ENCODE measurements at regions not wholly inside any gene's neighbourhood (a gene's known extent, or its start where the extent isn't known, plus 50 kb on each side); places are given as distances from the start of the nearest gene placed in this dataset.

GRCh38 chr9:28688172-28688571 is 1114.9 kb upstream of the C9orf72 start (continued):
- TF ChIP-seq RBBP5 (conservative IDR thresholded peaks at IDR 0.05): no peak
- TF ChIP-seq ZBTB33 (IDR thresholded peaks at IDR 0.05): no peak
- TF ChIP-seq HDGF (IDR thresholded peaks at IDR 0.05): no peak
- TF ChIP-seq TARDBP (IDR thresholded peaks at IDR 0.05; ENCODE audit: borderline replicate concordance): no peak
- TF ChIP-seq BMI1 (IDR thresholded peaks at IDR 0.05; ENCODE audit: borderline replicate concordance): no peak
- no peak for TF ChIP-seq RELB (IDR thresholded peaks at IDR 0.05; ENCODE audit: low read depth)
- no peak for TF ChIP-seq MEF2B (IDR thresholded peaks at IDR 0.05; ENCODE audit: partially characterized antibody, poor library complexity, severe bottlenecking)

GRCh38 chr9:28692012-28692411 is 1118.7 kb upstream of the C9orf72 start:
- ATAC-seq (no peak), FAIRE-seq (no peak), DNase-seq (ENCODE audit: low read depth, low spot score) (no peak)
- Histone ChIP-seq H3K79me2 (ENCODE audit: control insufficient read depth, insufficient read depth, low read length) (no peaks in the 10 kb centered on the region), H2AFZ (ENCODE audit: control insufficient read depth, low read depth, low read length) (no peak overlapping the region), H3K4me1 (ENCODE audit: control insufficient read depth, insufficient read depth, low read length) (no peaks in the 10 kb centered on the region), H3K4me3 (no peak overlapping the region), H3K4me2 (ENCODE audit: control insufficient read depth, insufficient read depth) (no peak overlapping the region), H3K27me3 (replicated peaks in 1 of 2; ENCODE audit: control insufficient read depth in 2 of 2, insufficient read depth in 2 of 2, low read length in 1 of 2) (no peaks in the 10 kb centered on the region), H3K36me3 (ENCODE audit: control insufficient read depth in 2 of 2, insufficient read depth in 2 of 2, low read length in 1 of 2) (no peaks in the 10 kb centered on the region), H4K20me1 (ENCODE audit: control insufficient read depth, insufficient read depth) (no peaks in the 10 kb centered on the region), H3K27ac (ENCODE audit: control insufficient read depth, insufficient read depth) (no peak overlapping the region), H3K9ac (ENCODE audit: control insufficient read depth, insufficient read depth, low read length) (no peak overlapping the region), H3K9me3 (replicated peaks; ENCODE audit: control insufficient read depth, insufficient read depth, low read length) (no peaks in the 10 kb centered on the region)
- intact Hi-C loops (cut with micrococcal nuclease; ENCODE audit: unreplicated experiment): no loop called here
- RAD21 ChIA-PET (ENCODE audit: unreplicated experiment): no interaction called here
- in situ Hi-C loops (cut with MboI): no loop called here
- 12% methylated on average over 8 of the region's 8 CpGs for WGBS (ENCODE audit: insufficient coverage, insufficient replicate concordance, low lambda C conversion rate, missing lambda C conversion rate)
- CTCF ChIA-PET: no interaction called here
- no TSS peak for BruUV-seq (replicated peaks)
- SMC1A ChIA-PET (ENCODE audit: uncharacterized antibody, unreplicated experiment): no interaction called here
- POLR2A ChIA-PET: no interaction called here
- TF ChIP-seq ZSCAN29 (IDR thresholded peaks at IDR 0.05): no peak
- TF ChIP-seq ATF2 (IDR thresholded peaks at IDR 0.05; ENCODE audit: low read length): no peak
- no peak for TF ChIP-seq BRCA1 (IDR thresholded peaks at IDR 0.05; ENCODE audit: low read depth, low read length)
- no peak for TF ChIP-seq PML (IDR thresholded peaks at IDR 0.05; ENCODE audit: low read length)
- no peak for TF ChIP-seq SKIL (IDR thresholded peaks at IDR 0.05; ENCODE audit: low read depth, poor library complexity, severe bottlenecking)
- TF ChIP-seq USF1 (IDR thresholded peaks at IDR 0.05; ENCODE audit: borderline replicate concordance, extremely low read length, insufficient read depth, low read depth, low read length): no peak
- TF ChIP-seq PBX3 (IDR thresholded peaks at IDR 0.05; ENCODE audit: insufficient replicate concordance, low read depth, low read length): no peak
- TF ChIP-seq PAX5 (IDR thresholded peaks at IDR 0.05; ENCODE audit: borderline replicate concordance, low read depth, low read length): no peak
